H1 (cell line): ENCODE measurements at regions not wholly inside any gene's neighbourhood (a gene's known extent, or its start where the extent isn't known, plus 50 kb on each side); places are given as distances from the start of the nearest gene placed in this dataset.
"Not testable (repeated sequence)": the region's sequence is repeated elsewhere in the genome, so short reads cannot be mapped to it uniquely, and the experiment has no call there.

Source experiments
- CTCF ChIP-seq, 3 experiments: IDR thresholded peaks; 1 replicate in 2 of 3; 2 replicates in 1 of 3; pipeline versions ENCODE4 v1.5.1 to v1.6.1; 2011; ENCODE audit warnings: low read length in 3 of 3, mild to moderate bottlenecking in 3 of 3, inconsistent platforms in 2 of 3, low read depth in 1 of 3, moderate library complexity in 1 of 3; ENCODE audit not compliant: insufficient read depth in 1 of 3; ENCODE audit errors: control extremely low read depth in 1 of 3
- EZH2 ChIP-seq: fragments of 200-600 bp; sonication (generic); IDR thresholded peaks from 2 replicates; pipeline ENCODE4 v1.7.1; 2012; ENCODE audit warnings: low read depth, mild to moderate bottlenecking, moderate library complexity, low read length, inconsistent platforms; ENCODE audit not compliant: severe bottlenecking
- POLR2AphosphoS5 ChIP-seq: IDR thresholded peaks from 2 replicates; pipeline ENCODE4 v1.6.1; 2011; ENCODE audit warnings: low read depth, low read length
- RAD21 ChIP-seq, 2 experiments: IDR thresholded peaks in 1 of 2; conservative IDR thresholded peaks in 1 of 2; 2 replicates each; pipeline ENCODE4 v1.6.1; 2011; ENCODE audit warnings: low read depth in 2 of 2, low read length in 2 of 2, improper control_type of control experiment in 1 of 2, inconsistent platforms in 1 of 2, mild to moderate bottlenecking in 1 of 2, moderate library complexity in 1 of 2
- SP2 ChIP-seq: IDR thresholded peaks from 2 replicates; pipeline ENCODE4 v1.6.1; 2012; ENCODE audit warnings: mild to moderate bottlenecking, low read length, inconsistent platforms
- TBP ChIP-seq: IDR thresholded peaks from 2 replicates; pipeline ENCODE4 v1.6.1; 2011; ENCODE audit warnings: low read depth, low read length, improper control_type of control experiment
- TEAD4 ChIP-seq: IDR thresholded peaks from 2 replicates; pipeline ENCODE4 v1.6.1; 2012; ENCODE audit warnings: low read depth, low read length, inconsistent platforms, mixed read lengths

GRCh38 chr1:120240181-120240580 lies 63.9 kb upstream of the SEC22B start:
- TF ChIP-seq SP2; TBP; CTCF (IDR thresholded peaks at IDR 0.05; ENCODE audit: control extremely low read depth in 1 of 3, insufficient read depth in 1 of 3, low read depth in 1 of 3, low read length in 3 of 3); EZH2; POLR2AphosphoS5; RAD21 (IDR thresholded peaks at IDR 0.05 in 1 of 2, conservative IDR thresholded peaks at IDR 0.05 in 1 of 2; ENCODE audit: low read depth in 2 of 2, low read length in 2 of 2); TEAD4: not testable (repeated sequence)
